ENCODE measurements at regions not wholly inside any gene's neighbourhood (a gene's known extent, or its start where the extent isn't known, plus 50 kb on each side); places are given as distances from the start of the nearest gene placed in this dataset.

GRCh38 chr1:58308206-58308605, 238.3 kb downstream of the OMA1 start:
- TF ChIP-seq CTCF (IDR thresholded peaks at IDR 0.05) = no peak
- no peak for TF ChIP-seq ZFX (IDR thresholded peaks at IDR 0.05; ENCODE audit: borderline replicate concordance)

All from 22Rv1 (cell line).